BJ (cell line): ENCODE measurements at regions not wholly inside any gene's neighbourhood (a gene's known extent, or its start where the extent isn't known, plus 50 kb on each side); places are given as distances from the start of the nearest gene placed in this dataset.

ENCODE experiments used
- CTCF ChIA-PET: fragments of 350-600 bp; formaldehyde crosslinking; extraction: SDS; loops from one replicate; lab custom pipeline; 2021; ENCODE audit warnings: antibody characterized with exemption, inconsistent platforms; lab: Yijun Ruan, JAX
- POLR2A ChIA-PET: fragments of 300-600 bp; sonication (Branson Sonifier 250); formaldehyde crosslinking; extraction: SDS; loops from one replicate; lab custom pipeline; 2021; ENCODE audit warnings: antibody characterized with exemption; lab: Charles Lee
- DNase-seq: peaks from one replicate; pipeline ENCODE4 v3.0.0-alpha.2; 2011; ENCODE audit warnings: low read depth
- H3K27me3 ChIP-seq: 2 replicates; pipeline ENCODE4 v1.6.0; 2011; ENCODE audit warnings: low read length; ENCODE audit not compliant: control insufficient read depth, insufficient read depth
- H3K36me3 ChIP-seq: 2 replicates; pipeline ENCODE4 v1.5.1; 2011; ENCODE audit warnings: low read length; ENCODE audit not compliant: control insufficient read depth, insufficient read depth
- H3K4me3 ChIP-seq: 2 replicates; pipeline ENCODE4 v1.5.1; 2011; ENCODE audit warnings: low read depth, mild to moderate bottlenecking, control low read depth, low read length
- TF ChIP-seq, protein P1 (sequence below): IDR thresholded peaks from 2 replicates; pipeline ENCODE4 v1.5.1; 2011; ENCODE audit warnings: low read depth, mild to moderate bottlenecking, control low read depth, inconsistent platforms, low read length, moderate library complexity; ENCODE audit not compliant: insufficient read depth

- H3K36me3 ChIP-seq: no peaks in the 10 kb centered on the region
- peaks cover 30% of the 10 kb centered on the region for H3K27me3 ChIP-seq
- no peak overlapping the region for H3K4me3 ChIP-seq
- TF ChIP-seq, protein P1, sequence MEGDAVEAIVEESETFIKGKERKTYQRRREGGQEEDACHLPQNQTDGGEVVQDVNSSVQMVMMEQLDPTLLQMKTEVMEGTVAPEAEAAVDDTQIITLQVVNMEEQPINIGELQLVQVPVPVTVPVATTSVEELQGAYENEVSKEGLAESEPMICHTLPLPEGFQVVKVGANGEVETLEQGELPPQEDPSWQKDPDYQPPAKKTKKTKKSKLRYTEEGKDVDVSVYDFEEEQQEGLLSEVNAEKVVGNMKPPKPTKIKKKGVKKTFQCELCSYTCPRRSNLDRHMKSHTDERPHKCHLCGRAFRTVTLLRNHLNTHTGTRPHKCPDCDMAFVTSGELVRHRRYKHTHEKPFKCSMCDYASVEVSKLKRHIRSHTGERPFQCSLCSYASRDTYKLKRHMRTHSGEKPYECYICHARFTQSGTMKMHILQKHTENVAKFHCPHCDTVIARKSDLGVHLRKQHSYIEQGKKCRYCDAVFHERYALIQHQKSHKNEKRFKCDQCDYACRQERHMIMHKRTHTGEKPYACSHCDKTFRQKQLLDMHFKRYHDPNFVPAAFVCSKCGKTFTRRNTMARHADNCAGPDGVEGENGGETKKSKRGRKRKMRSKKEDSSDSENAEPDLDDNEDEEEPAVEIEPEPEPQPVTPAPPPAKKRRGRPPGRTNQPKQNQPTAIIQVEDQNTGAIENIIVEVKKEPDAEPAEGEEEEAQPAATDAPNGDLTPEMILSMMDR: no peak
- POLR2A ChIA-PET: no interaction called here
- CTCF ChIA-PET: no interaction called here
- DNase-seq: no peak
These were observed 143.2 kb upstream of the UMPS start for GRCh38 chr3:124587053-124587408.

- DNase-seq: no peak
- no peak overlapping the region for H3K4me3 ChIP-seq
- no peaks in the 10 kb centered on the region for H3K36me3 ChIP-seq
- POLR2A ChIA-PET: no interaction called here
- TF ChIP-seq, protein P1: no peak
- CTCF ChIA-PET: no interaction called here
- peaks cover 32% of the 10 kb centered on the region for H3K27me3 ChIP-seq
These were observed 142.2 kb upstream of the UMPS start for GRCh38 chr3:124588036-124588435.

DNA sequence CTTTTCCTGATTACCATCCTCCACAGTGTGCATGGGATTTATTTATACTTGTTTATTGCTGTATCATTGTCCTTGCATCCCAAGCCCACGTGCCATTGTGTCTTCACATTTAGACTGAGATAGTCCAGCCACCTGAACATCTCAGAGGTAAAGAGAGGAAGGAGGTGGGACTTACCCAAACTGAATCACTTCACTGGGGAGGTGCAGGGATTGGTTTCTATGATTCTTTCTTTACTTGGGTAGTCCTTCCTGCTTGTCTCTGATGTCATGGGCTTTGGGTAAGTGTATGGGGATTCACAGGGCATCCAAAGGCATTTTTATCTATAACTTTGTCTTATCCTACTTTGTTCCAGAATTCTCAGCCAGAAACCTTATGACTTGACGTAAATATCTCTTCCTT is 141.5 kb upstream of the UMPS start:
- Histone ChIP-seq H3K4me3 (no peak overlapping the region), H3K27me3 (peaks cover 32% of the 10 kb centered on the region), H3K36me3 (no peaks in the 10 kb centered on the region)
- no peak for DNase-seq
- TF ChIP-seq, protein P1: no peak
- CTCF ChIA-PET: interaction anchor here (1.0 kb wide), 1 partner anchor 100 kb away, joined by 3 read pairs; no protein-coding TSS in a partner anchor
- POLR2A ChIA-PET: no interaction called here

GRCh38 chr3:124591699-124592098 is 138.6 kb upstream of the UMPS start:
- Histone ChIP-seq H3K36me3 (no peaks in the 10 kb centered on the region), H3K4me3 (no peak overlapping the region), H3K27me3 (peaks cover 9% of the 10 kb centered on the region; the same call in 1 of the 2 replicates)
- DNase-seq: no peak
- TF ChIP-seq, protein P1: no peak
- POLR2A ChIA-PET: no interaction called here
- CTCF ChIA-PET: no interaction called here

GRCh38 chr3:124592658-124593441 is 137.4 kb upstream of the UMPS start:
- Histone ChIP-seq H3K36me3 (no peaks in the 10 kb centered on the region), H3K27me3 (peaks cover 5% of the 10 kb centered on the region; the same call in 1 of the 2 replicates), H3K4me3 (no peak overlapping the region)
- TF ChIP-seq, protein P1: no peak
- DNase-seq: no peak
- CTCF ChIA-PET: no interaction called here
- POLR2A ChIA-PET: no interaction called here
